ENCODE measurements at regions not wholly inside any gene's neighbourhood (a gene's known extent, or its start where the extent isn't known, plus 50 kb on each side); places are given as distances from the start of the nearest gene placed in this dataset.

- intact Hi-C loops (cut with DNase I, micrococcal nuclease) = no loop called here
- H3K4me1 ChIP-seq (ENCODE audit: low read depth) = no peaks in the 10 kb centered on the region
- no peak for ATAC-seq
- H3K4me3 ChIP-seq = no peak overlapping the region
- DNase-seq = no peak
- TF ChIP-seq CTCF (IDR thresholded peaks at IDR 0.05) = no peak
- no peaks in the 10 kb centered on the region for H3K9me3 ChIP-seq
- no peaks in the 10 kb centered on the region for H3K36me3 ChIP-seq (ENCODE audit: low read depth)
These were observed 115.3 kb downstream of the LTN1 start for GRCh38 chr21:28877318-28877884.

GRCh38 chr21:28875078-28875477 lies 117.6 kb downstream of the LTN1 start:
- intact Hi-C loops (cut with DNase I, micrococcal nuclease) = no loop called here
- no peak for TF ChIP-seq CTCF (IDR thresholded peaks at IDR 0.05)

DNA sequence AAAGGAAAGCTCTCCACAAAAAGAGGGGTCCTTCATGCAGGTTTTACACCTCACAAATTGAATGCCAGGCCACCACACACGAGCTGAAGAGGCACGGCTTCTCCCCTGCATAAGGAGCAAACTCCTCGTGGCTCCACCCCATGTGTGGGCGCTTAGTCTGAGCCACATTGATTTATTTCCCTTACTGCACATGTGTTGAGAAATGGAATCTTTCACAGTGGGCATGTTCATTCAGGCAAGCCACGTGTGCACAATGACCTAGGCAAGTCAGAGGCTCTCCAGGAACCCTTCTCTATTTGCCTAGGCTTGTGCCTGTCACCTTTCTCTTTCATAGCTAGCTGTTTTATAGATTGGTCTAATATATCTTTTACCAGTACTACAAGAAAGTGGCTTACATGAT lies 120.5 kb downstream of the LTN1 start:
- intact Hi-C loops (cut with DNase I, micrococcal nuclease) = no loop called here
- H3K4me3 ChIP-seq = no peak overlapping the region
- peaks cover 7% of the 10 kb centered on the region for H3K4me1 ChIP-seq (ENCODE audit: low read depth)
- H3K9me3 ChIP-seq = no peaks in the 10 kb centered on the region
- H3K36me3 ChIP-seq (ENCODE audit: low read depth) = no peaks in the 10 kb centered on the region
- TF ChIP-seq CTCF (IDR thresholded peaks at IDR 0.05) = no peak
- DNase-seq (no peak), ATAC-seq (peak; percentile 33)

More at GRCh38 chr21:28875078-28875477, 117.6 kb downstream of the LTN1 start:
- H3K4me1 ChIP-seq (ENCODE audit: low read depth) = peaks cover 7% of the 10 kb centered on the region
- no peak for DNase-seq
- ATAC-seq = no peak
- H3K36me3 ChIP-seq (ENCODE audit: low read depth) = no peaks in the 10 kb centered on the region
- no peaks in the 10 kb centered on the region for H3K9me3 ChIP-seq
- no peak overlapping the region for H3K4me3 ChIP-seq

- H3K4me3 ChIP-seq = no peak overlapping the region
- peak; percentile 96 for ATAC-seq
- intact Hi-C loops (cut with DNase I, micrococcal nuclease) = no loop called here
- TF ChIP-seq CTCF (IDR thresholded peaks at IDR 0.05) = no peak
- peaks cover 7% of the 10 kb centered on the region for H3K4me1 ChIP-seq (ENCODE audit: low read depth)
- peak in 2 of 3 donors; percentile 35 to 51 for DNase-seq
- no peaks in the 10 kb centered on the region for H3K9me3 ChIP-seq
- no peaks in the 10 kb centered on the region for H3K36me3 ChIP-seq (ENCODE audit: low read depth)
These were observed 121.2 kb downstream of the LTN1 start for GRCh38 chr21:28871388-28872010.

- no peak overlapping the region for H3K4me3 ChIP-seq
- DNase-seq (no peak), ATAC-seq (no peak)
- no peaks in the 10 kb centered on the region for H3K9me3 ChIP-seq
- H3K4me1 ChIP-seq (ENCODE audit: low read depth) = peaks cover 7% of the 10 kb centered on the region
- intact Hi-C loops (cut with DNase I, micrococcal nuclease) = no loop called here
- no peak for TF ChIP-seq CTCF (IDR thresholded peaks at IDR 0.05)
- H3K36me3 ChIP-seq (ENCODE audit: low read depth) = no peaks in the 10 kb centered on the region
These were observed 125.3 kb downstream of the LTN1 start for GRCh38 chr21:28867401-28867800.
